ENCODE measurements at regions not wholly inside any gene's neighbourhood (a gene's known extent, or its start where the extent isn't known, plus 50 kb on each side); places are given as distances from the start of the nearest gene placed in this dataset.

GRCh38 chr17:77443748-77444260 lies 303.0 kb downstream of the SEC14L1 start (continued):
- TF ChIP-seq CTBP2 (IDR thresholded peaks at IDR 0.05; ENCODE audit: borderline replicate concordance, insufficient read depth, insufficient read length, low read length) (no peak), KDM4A (IDR thresholded peaks at IDR 0.05; ENCODE audit: low read depth, low read length, severe bottlenecking) (no peak), ATF2 (IDR thresholded peaks at IDR 0.05; ENCODE audit: low read length) (no peak), EZH2 (IDR thresholded peaks at IDR 0.05; ENCODE audit: low read depth, low read length, severe bottlenecking) (no peak)
